IPS-18c (cell line): ENCODE measurements at regions not wholly inside any gene's neighbourhood (a gene's known extent, or its start where the extent isn't known, plus 50 kb on each side); places are given as distances from the start of the nearest gene placed in this dataset.

Experiments
- H3K4me3 ChIP-seq: 2 replicates; pipeline ENCODE4 v1.7.0; 2013; ENCODE audit warnings: low read depth, mild to moderate bottlenecking, low read length, moderate library complexity; ENCODE audit not compliant: insufficient read depth
- H3K9me3 ChIP-seq: one replicate; pipeline ENCODE4 v1.6.1; 2013; ENCODE audit warnings: mild to moderate bottlenecking, low read length, moderate library complexity; ENCODE audit not compliant: control insufficient read depth, insufficient read depth

- no peaks in the 10 kb centered on the region for H3K9me3 ChIP-seq
- H3K4me3 ChIP-seq: no peak overlapping the region
Observed at GRCh38 chr2:43057742-43058725, 168.4 kb downstream of the ZFP36L2 start.

- H3K9me3 ChIP-seq: no peaks in the 10 kb centered on the region
- H3K4me3 ChIP-seq: no peak overlapping the region
Observed at GRCh38 chr2:43057026-43057741, 169.2 kb downstream of the ZFP36L2 start.

- Histone ChIP-seq H3K4me3 (no peak overlapping the region), H3K9me3 (no peaks in the 10 kb centered on the region)
Observed at GRCh38 chr2:43055985-43056384, 170.4 kb downstream of the ZFP36L2 start.

GRCh38 chr2:43055086-43055912 lies 171.1 kb downstream of the ZFP36L2 start:
- H3K9me3 ChIP-seq: no peaks in the 10 kb centered on the region
- H3K4me3 ChIP-seq: no peak overlapping the region

- no peaks in the 10 kb centered on the region for H3K9me3 ChIP-seq
- no peak overlapping the region for H3K4me3 ChIP-seq
Observed at GRCh38 chr2:43054367-43054766, 172.0 kb downstream of the ZFP36L2 start.

- H3K4me3 ChIP-seq: no peak overlapping the region
- H3K9me3 ChIP-seq: no peaks in the 10 kb centered on the region
Observed at GRCh38 chr2:43052944-43053306, 173.5 kb downstream of the ZFP36L2 start.

- H3K9me3 ChIP-seq: no peaks in the 10 kb centered on the region
Observed at GRCh38 chr2:43052204-43052943, 174.0 kb downstream of the ZFP36L2 start.

GRCh38 chr2:43051338-43051737 lies 175.1 kb downstream of the ZFP36L2 start:
- no peaks in the 10 kb centered on the region for H3K9me3 ChIP-seq
- no peak overlapping the region; the same call in 1 of the 2 replicates for H3K4me3 ChIP-seq

More at GRCh38 chr2:43052204-43052943, 174.0 kb downstream of the ZFP36L2 start:
- H3K4me3 ChIP-seq: no peak overlapping the region; the same call in 1 of the 2 replicates

GRCh38 chr2:43050866-43051265 lies 175.5 kb downstream of the ZFP36L2 start:
- H3K4me3 ChIP-seq: no peak overlapping the region
- H3K9me3 ChIP-seq: no peaks in the 10 kb centered on the region

GRCh38 chr2:43049836-43050801 lies 176.3 kb downstream of the ZFP36L2 start:
- no peak overlapping the region for H3K4me3 ChIP-seq

GRCh38 chr2:43047187-43047780 lies 179.1 kb downstream of the ZFP36L2 start:
- Histone ChIP-seq H3K9me3 (no peaks in the 10 kb centered on the region), H3K4me3 (no peak overlapping the region)

More at GRCh38 chr2:43049836-43050801, 176.3 kb downstream of the ZFP36L2 start:
- H3K9me3 ChIP-seq: no peaks in the 10 kb centered on the region

- no peak overlapping the region for H3K4me3 ChIP-seq
- peaks cover 3% of the 10 kb centered on the region for H3K9me3 ChIP-seq
Observed at GRCh38 chr2:43045866-43046265, 180.5 kb downstream of the ZFP36L2 start.

GRCh38 chr2:43044093-43044681 lies 182.2 kb downstream of the ZFP36L2 start:
- H3K4me3 ChIP-seq: no peak overlapping the region

GRCh38 chr2:43043553-43043870 lies 182.9 kb downstream of the ZFP36L2 start:
- H3K4me3 ChIP-seq: no peak overlapping the region
- H3K9me3 ChIP-seq: peaks cover 3% of the 10 kb centered on the region

More at GRCh38 chr2:43044093-43044681, 182.2 kb downstream of the ZFP36L2 start:
- peaks cover 3% of the 10 kb centered on the region for H3K9me3 ChIP-seq
